MCF 10A (cell line): ENCODE measurements at regions not wholly inside any gene's neighbourhood (a gene's known extent, or its start where the extent isn't known, plus 50 kb on each side); places are given as distances from the start of the nearest gene placed in this dataset.

Experiments
- BruUV-seq: library from RNA; stranded (reverse); fragments of 400-500 nt; replicated peaks from 2 replicates; lab custom pipeline; 2021; lab: Mats Ljungman, UMichigan
- CTCF ChIA-PET: fragments of 300-600 bp; sonication (Branson Sonifier 250); formaldehyde crosslinking; extraction: SDS; loops from one replicate; lab custom pipeline; 2021; ENCODE audit warnings: antibody characterized with exemption, inconsistent platforms; lab: Yijun Ruan, JAX
- POLR2A ChIA-PET: fragments of 300-600, 350-650 bp; sonication (Branson Sonifier 250); formaldehyde crosslinking; extraction: SDS; loops from one replicate; lab custom pipeline; 2020; ENCODE audit warnings: antibody characterized with exemption, inconsistent platforms; lab: Yijun Ruan, JAX
- DNase-seq: peaks from one replicate; pipeline ENCODE4 v3.0.0-alpha.2; 2018; ENCODE audit not compliant: unreplicated experiment
- H3K27ac Mint-ChIP-seq: one replicate; pipeline ENCODE4 v1.8.0; 2022; ENCODE audit warnings: mild to moderate bottlenecking, low read depth, mixed read lengths; ENCODE audit not compliant: unreplicated experiment
- H3K27me3 Mint-ChIP-seq: one replicate; pipeline ENCODE4 v1.8.0; 2022; ENCODE audit warnings: mixed read lengths; ENCODE audit not compliant: insufficient read depth, unreplicated experiment
- H3K36me3 Mint-ChIP-seq: one replicate; pipeline ENCODE4 v1.8.0; 2022; ENCODE audit warnings: mild to moderate bottlenecking, moderate library complexity, mixed read lengths; ENCODE audit not compliant: insufficient read depth, unreplicated experiment
- H3K4me1 Mint-ChIP-seq: one replicate; pipeline ENCODE4 v1.8.0; 2022; ENCODE audit warnings: mixed read lengths; ENCODE audit not compliant: insufficient read depth, unreplicated experiment
- H3K4me3 Mint-ChIP-seq: one replicate; pipeline ENCODE4 v1.8.0; 2022; ENCODE audit warnings: mild to moderate bottlenecking, moderate library complexity, mixed read lengths; ENCODE audit not compliant: unreplicated experiment
- H3K9me3 Mint-ChIP-seq: one replicate; pipeline ENCODE4 v1.8.0; 2022; ENCODE audit warnings: mixed read lengths; ENCODE audit not compliant: unreplicated experiment
- intact Hi-C: fragments of 100-400 bp; cut with micrococcal nuclease; formaldehyde crosslinking; loops from 2 replicates; pipeline ENCODE4 v1.14.1; 2022
- TF ChIP-seq, protein P1 (sequence below): fragments of 200-600 bp; IDR thresholded peaks from one replicate; pipeline ENCODE4 v1.8.0; 2022; ENCODE audit warnings: antibody characterized with exemption, mild to moderate bottlenecking; ENCODE audit not compliant: unreplicated experiment

DNA sequence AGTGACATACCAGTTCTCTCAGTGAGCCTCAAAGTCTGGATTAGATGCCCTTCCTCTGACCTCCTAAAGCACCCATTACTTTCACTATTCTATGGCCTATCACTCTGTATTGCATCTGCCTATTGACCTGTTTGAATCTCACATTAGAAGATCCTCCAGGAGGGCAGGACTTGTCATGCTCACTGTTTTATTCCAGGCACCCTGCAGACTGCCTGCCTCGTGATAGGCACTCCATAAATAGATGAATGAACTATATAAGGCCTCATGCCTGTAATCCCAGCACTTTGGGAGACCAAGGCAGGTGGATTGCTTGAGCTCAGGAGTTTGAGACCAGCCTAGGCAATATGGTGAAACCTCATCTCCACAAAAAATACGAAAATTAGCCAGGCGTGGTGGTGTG is 160.1 kb upstream of the CADM1 start:
- BruUV-seq = no TSS peak
- H3K36me3 Mint-ChIP-seq = no peaks in the 10 kb centered on the region
- ChIA-PET CTCF (no interaction called here), POLR2A (no interaction called here)
- H3K4me3 Mint-ChIP-seq = no peak overlapping the region
- peaks cover 11% of the 10 kb centered on the region for H3K27me3 Mint-ChIP-seq
- no peaks in the 10 kb centered on the region for H3K4me1 Mint-ChIP-seq
- TF ChIP-seq, protein P1, sequence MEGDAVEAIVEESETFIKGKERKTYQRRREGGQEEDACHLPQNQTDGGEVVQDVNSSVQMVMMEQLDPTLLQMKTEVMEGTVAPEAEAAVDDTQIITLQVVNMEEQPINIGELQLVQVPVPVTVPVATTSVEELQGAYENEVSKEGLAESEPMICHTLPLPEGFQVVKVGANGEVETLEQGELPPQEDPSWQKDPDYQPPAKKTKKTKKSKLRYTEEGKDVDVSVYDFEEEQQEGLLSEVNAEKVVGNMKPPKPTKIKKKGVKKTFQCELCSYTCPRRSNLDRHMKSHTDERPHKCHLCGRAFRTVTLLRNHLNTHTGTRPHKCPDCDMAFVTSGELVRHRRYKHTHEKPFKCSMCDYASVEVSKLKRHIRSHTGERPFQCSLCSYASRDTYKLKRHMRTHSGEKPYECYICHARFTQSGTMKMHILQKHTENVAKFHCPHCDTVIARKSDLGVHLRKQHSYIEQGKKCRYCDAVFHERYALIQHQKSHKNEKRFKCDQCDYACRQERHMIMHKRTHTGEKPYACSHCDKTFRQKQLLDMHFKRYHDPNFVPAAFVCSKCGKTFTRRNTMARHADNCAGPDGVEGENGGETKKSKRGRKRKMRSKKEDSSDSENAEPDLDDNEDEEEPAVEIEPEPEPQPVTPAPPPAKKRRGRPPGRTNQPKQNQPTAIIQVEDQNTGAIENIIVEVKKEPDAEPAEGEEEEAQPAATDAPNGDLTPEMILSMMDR = no peak
- H3K9me3 Mint-ChIP-seq = no peaks in the 10 kb centered on the region
- DNase-seq = no peak
- H3K27ac Mint-ChIP-seq = no peak overlapping the region
- intact Hi-C loops = no loop called here

DNA sequence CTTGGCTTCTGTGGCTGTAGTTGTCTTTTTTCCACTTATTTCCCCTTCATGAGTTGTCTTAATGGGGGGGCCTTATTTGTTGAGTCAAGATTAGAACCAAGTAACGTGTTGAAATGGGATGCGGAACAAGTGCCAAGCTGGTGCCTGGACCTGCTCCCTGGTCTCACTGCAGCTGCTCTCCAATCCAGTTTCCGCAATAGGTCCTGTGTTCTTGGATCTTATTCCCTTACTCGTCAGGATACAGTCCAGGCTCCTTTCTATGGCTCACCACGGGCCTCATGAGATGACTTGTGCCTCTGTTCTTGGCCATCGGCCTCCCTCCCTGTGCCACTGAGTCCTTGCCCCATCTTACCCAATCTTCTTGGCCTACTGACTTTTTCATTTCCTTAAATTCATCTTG is 159.6 kb upstream of the CADM1 start:
- intact Hi-C loops = no loop called here
- POLR2A ChIA-PET = no interaction called here
- Mint-ChIP-seq H3K36me3 (no peaks in the 10 kb centered on the region), H3K4me1 (no peaks in the 10 kb centered on the region), H3K27ac (no peak overlapping the region), H3K9me3 (no peaks in the 10 kb centered on the region), H3K27me3 (peaks cover 10% of the 10 kb centered on the region), H3K4me3 (no peak overlapping the region)
- CTCF ChIA-PET = no interaction called here
- BruUV-seq = no TSS peak
- TF ChIP-seq, protein P1 = no peak
- DNase-seq = no peak

DNA sequence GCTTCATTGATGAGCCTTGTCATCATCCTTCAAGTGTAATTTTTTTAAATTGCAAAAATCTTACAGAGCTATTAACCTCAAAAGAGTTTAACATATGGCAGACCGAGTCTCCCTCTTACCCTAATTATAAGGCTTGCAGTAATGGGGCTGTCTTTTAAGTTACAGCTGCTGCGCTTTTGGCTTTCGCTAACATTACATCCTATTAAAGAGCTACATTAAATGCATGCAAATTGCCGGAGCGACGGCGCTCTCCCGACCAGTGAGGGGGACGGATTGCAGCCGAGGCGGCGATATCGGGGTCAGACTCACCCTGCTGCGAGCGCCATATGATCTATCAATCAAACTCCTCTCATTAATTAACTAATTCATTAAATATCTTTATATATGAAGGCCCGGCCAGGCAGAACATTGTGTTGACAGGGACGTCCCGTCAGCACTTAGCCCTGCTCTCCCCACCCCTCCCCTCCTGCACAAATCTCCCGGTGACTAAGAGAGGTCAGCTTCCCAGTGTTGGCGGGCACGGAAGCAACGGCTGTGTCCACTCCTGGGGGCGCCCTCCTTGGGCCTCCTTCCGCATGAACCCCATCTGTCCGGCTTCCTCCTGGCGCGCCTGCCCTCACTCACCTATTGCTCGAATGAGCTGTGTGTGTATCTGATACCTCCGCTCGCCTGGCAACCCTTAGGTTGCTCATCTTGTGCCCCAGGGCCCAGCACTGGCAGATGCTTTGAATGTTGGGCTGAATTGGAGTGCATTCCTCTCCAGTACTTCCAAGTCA is 156.0 kb upstream of the CADM1 start:
- intact Hi-C loops = no loop called here
- no TSS peak for BruUV-seq
- H3K9me3 Mint-ChIP-seq = no peaks in the 10 kb centered on the region
- no peaks in the 10 kb centered on the region for H3K36me3 Mint-ChIP-seq
- no peak overlapping the region for H3K4me3 Mint-ChIP-seq
- TF ChIP-seq, protein P1 = no peak
- no peaks in the 10 kb centered on the region for H3K4me1 Mint-ChIP-seq
- no peak overlapping the region for H3K27ac Mint-ChIP-seq
- H3K27me3 Mint-ChIP-seq = peaks cover 36% of the 10 kb centered on the region
- DNase-seq = no peak
- ChIA-PET CTCF (no interaction called here), POLR2A (no interaction called here)

DNA sequence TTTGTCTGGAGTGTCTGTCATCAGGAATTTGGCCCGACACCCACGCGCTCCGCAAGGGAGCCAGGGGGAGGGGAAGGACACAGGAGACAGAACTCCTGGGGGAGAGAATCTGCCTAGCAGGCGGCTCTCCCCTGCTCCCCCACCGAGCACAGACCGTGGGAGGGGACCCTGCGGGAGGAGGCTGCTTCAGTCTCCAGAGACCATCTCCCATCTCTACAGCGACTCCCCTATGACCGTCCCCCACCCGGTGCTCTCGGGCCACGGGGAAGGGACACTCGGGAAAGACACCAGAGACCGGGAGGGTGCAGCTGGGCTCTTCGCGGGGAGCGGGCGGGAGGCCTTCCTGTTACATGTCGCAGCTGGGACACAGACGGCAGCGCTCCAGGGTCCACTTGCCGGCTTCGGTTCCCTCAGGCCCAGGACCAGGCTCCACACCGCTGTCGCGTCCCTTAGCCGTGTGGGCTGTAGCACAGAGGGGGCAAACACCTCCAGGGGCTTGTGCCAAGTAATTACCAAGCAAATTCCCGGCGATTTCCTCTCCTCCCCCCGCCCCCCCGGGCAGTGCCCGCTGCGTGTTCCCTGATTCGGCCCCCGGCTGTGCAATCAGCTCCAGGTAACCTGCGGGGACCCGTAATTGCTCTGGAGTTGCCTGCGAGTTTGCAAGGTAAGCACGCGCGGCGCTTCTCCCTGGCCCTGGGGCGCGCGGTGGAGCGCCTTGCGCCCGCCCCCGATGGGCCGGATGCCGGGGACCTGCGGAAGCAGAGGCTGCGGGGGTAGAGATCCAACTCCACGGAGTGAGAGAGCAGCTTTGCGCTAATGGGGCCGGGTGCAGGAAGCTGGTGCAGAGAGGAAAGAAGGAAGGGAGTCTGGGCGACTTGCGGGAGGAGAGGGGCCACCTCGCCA is 155.1 kb upstream of the CADM1 start:
- ChIA-PET POLR2A (no interaction called here), CTCF (no interaction called here)
- intact Hi-C loops = no loop called here
- Mint-ChIP-seq H3K9me3 (no peaks in the 10 kb centered on the region), H3K36me3 (no peaks in the 10 kb centered on the region), H3K27ac (no peak overlapping the region), H3K4me1 (no peaks in the 10 kb centered on the region), H3K27me3 (peaks cover 44% of the 10 kb centered on the region), H3K4me3 (no peak overlapping the region)
- no peak for DNase-seq
- TF ChIP-seq, protein P1 = no peak
- BruUV-seq = no TSS peak
